ENCODE measurements at regions not wholly inside any gene's neighbourhood (a gene's known extent, or its start where the extent isn't known, plus 50 kb on each side); places are given as distances from the start of the nearest gene placed in this dataset.

- no peak overlapping the region for H3K27ac ChIP-seq
- TF ChIP-seq ZFX (IDR thresholded peaks at IDR 0.05; ENCODE audit: borderline replicate concordance) (no peak), CTCF (IDR thresholded peaks at IDR 0.05) (no peak)
Measured at GRCh38 chr5:115372146-115372545, 75.7 kb upstream of the CCDC112 start.

- H3K27ac ChIP-seq, result no peak overlapping the region
- no peak for TF ChIP-seq ZFX (IDR thresholded peaks at IDR 0.05; ENCODE audit: borderline replicate concordance)
- no peak for TF ChIP-seq CTCF (IDR thresholded peaks at IDR 0.05)
Measured at GRCh38 chr5:115369430-115370144, 73.1 kb upstream of the CCDC112 start.

GRCh38 chr5:115366223-115366622, 69.8 kb upstream of the CCDC112 start:
- no peak overlapping the region for H3K27ac ChIP-seq
- TF ChIP-seq ZFX (IDR thresholded peaks at IDR 0.05; ENCODE audit: borderline replicate concordance) (no peak), CTCF (IDR thresholded peaks at IDR 0.05) (no peak)

GRCh38 chr5:115363879-115364278, 67.4 kb upstream of the CCDC112 start:
- TF ChIP-seq ZFX (IDR thresholded peaks at IDR 0.05; ENCODE audit: borderline replicate concordance) (no peak), CTCF (IDR thresholded peaks at IDR 0.05) (no peak)
- H3K27ac ChIP-seq, result no peak overlapping the region

- TF ChIP-seq ZFX (IDR thresholded peaks at IDR 0.05; ENCODE audit: borderline replicate concordance), result no peak
- TF ChIP-seq CTCF (IDR thresholded peaks at IDR 0.05), result no peak
- H3K27ac ChIP-seq, result no peak overlapping the region
Measured at GRCh38 chr5:115360046-115360685, 63.7 kb upstream of the CCDC112 start.

- no peak overlapping the region for H3K27ac ChIP-seq
- no peak for TF ChIP-seq CTCF (IDR thresholded peaks at IDR 0.05)
- no peak for TF ChIP-seq ZFX (IDR thresholded peaks at IDR 0.05; ENCODE audit: borderline replicate concordance)
Measured at GRCh38 chr5:115355767-115356381, 59.4 kb upstream of the CCDC112 start.

- no peak overlapping the region for H3K27ac ChIP-seq
- TF ChIP-seq CTCF (IDR thresholded peaks at IDR 0.05) (no peak), ZFX (IDR thresholded peaks at IDR 0.05; ENCODE audit: borderline replicate concordance) (no peak)
Measured at GRCh38 chr5:115355095-115355494, 58.6 kb upstream of the CCDC112 start.

Data from 22Rv1 (cell line).